ENCODE measurements at regions not wholly inside any gene's neighbourhood (a gene's known extent, or its start where the extent isn't known, plus 50 kb on each side); places are given as distances from the start of the nearest gene placed in this dataset.

- TF ChIP-seq, protein P1, sequence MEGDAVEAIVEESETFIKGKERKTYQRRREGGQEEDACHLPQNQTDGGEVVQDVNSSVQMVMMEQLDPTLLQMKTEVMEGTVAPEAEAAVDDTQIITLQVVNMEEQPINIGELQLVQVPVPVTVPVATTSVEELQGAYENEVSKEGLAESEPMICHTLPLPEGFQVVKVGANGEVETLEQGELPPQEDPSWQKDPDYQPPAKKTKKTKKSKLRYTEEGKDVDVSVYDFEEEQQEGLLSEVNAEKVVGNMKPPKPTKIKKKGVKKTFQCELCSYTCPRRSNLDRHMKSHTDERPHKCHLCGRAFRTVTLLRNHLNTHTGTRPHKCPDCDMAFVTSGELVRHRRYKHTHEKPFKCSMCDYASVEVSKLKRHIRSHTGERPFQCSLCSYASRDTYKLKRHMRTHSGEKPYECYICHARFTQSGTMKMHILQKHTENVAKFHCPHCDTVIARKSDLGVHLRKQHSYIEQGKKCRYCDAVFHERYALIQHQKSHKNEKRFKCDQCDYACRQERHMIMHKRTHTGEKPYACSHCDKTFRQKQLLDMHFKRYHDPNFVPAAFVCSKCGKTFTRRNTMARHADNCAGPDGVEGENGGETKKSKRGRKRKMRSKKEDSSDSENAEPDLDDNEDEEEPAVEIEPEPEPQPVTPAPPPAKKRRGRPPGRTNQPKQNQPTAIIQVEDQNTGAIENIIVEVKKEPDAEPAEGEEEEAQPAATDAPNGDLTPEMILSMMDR (conservative IDR thresholded peaks at IDR 0.05; ENCODE audit: low read depth, low read length), result no peak
- H3K4me3 ChIP-seq (ENCODE audit: low read depth, low read length), result no peak overlapping the region
- DNase-seq (ENCODE audit: low read depth), result no peak
Observed at GRCh38 chr1:232239522-232239921, 390.4 kb downstream of the SIPA1L2 start.

DNA sequence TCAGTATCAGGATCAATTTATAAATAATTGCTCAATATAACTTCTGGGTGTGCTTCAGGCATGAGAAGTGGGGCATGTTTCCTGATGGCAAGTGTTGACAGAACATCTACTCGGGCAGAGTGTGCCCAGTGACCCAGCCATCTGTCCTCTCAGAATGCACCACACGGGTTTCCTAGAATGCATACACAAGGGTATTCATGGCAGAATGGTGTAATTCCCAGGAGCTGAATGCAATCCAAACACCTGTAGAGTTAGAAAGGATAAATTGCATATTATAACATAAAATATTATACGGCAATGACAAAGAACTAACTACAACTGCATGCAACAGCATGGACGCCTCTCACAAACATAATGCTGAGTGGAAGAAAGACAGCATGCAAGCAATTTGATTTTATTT, 391.9 kb downstream of the SIPA1L2 start:
- TF ChIP-seq, protein P1 (conservative IDR thresholded peaks at IDR 0.05; ENCODE audit: low read depth, low read length), result no peak
- no peak overlapping the region for H3K4me3 ChIP-seq (ENCODE audit: low read depth, low read length)
- DNase-seq (ENCODE audit: low read depth), result no peak

GRCh38 chr1:232227306-232227705, 402.6 kb downstream of the SIPA1L2 start:
- H3K4me3 ChIP-seq (ENCODE audit: low read depth, low read length), result no peak overlapping the region
- TF ChIP-seq, protein P1 (conservative IDR thresholded peaks at IDR 0.05; ENCODE audit: low read depth, low read length), result no peak
- no peak for DNase-seq (ENCODE audit: low read depth)

DNA sequence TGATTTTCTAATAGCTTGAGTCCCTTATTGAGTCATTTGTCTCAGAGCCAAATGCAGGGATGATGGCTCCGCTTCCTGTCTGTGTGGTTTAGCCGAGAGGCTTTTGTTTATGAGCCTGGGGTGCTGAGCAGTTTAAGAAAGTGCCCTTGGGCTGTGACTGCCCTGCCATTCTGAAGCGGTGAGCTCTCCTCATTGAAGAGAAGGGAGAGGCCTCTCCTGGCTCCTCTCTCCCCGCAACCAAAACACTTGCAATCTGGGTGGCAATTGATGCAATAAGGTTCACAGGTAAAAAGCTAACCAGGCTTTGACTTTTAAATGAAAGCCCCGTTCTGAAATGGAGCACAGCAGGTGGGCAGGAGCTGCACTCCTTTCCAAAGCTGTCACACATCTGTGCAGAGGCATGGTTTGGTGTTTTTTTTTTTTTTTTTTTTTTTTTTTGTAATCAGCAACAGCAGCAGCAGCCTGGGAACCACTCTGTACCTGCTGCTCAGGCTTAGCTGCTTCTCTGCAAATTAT, 403.7 kb downstream of the SIPA1L2 start:
- DNase-seq (ENCODE audit: low read depth), result peak; percentile 60
- H3K4me3 ChIP-seq (ENCODE audit: low read depth, low read length), result no peak overlapping the region
- TF ChIP-seq, protein P1 (conservative IDR thresholded peaks at IDR 0.05; ENCODE audit: low read depth, low read length), result no peak

GRCh38 chr1:232225336-232226131, 404.4 kb downstream of the SIPA1L2 start:
- TF ChIP-seq, protein P1 (conservative IDR thresholded peaks at IDR 0.05; ENCODE audit: low read depth, low read length), result no peak
- no peak for DNase-seq (ENCODE audit: low read depth)
- H3K4me3 ChIP-seq (ENCODE audit: low read depth, low read length), result no peak overlapping the region

GRCh38 chr1:232223887-232224286, 406.0 kb downstream of the SIPA1L2 start:
- DNase-seq (ENCODE audit: low read depth), result no peak
- H3K4me3 ChIP-seq (ENCODE audit: low read depth, low read length), result no peak overlapping the region
- TF ChIP-seq, protein P1 (conservative IDR thresholded peaks at IDR 0.05; ENCODE audit: low read depth, low read length), result no peak

Measured in choroid plexus epithelial cell (primary cell).